ENCODE measurements at regions not wholly inside any gene's neighbourhood (a gene's known extent, or its start where the extent isn't known, plus 50 kb on each side); places are given as distances from the start of the nearest gene placed in this dataset.
"Not testable (repeated sequence)": the region's sequence is repeated elsewhere in the genome, so short reads cannot be mapped to it uniquely, and the experiment has no call there.

GRCh38 chr12:46667551-46667950 is 158.2 kb downstream of the SLC38A4 start:
- no peak for DNase-seq

GRCh38 chr12:46664761-46665287 is 161.0 kb downstream of the SLC38A4 start:
- no peak for DNase-seq

GRCh38 chr12:46663318-46663717 is 162.5 kb downstream of the SLC38A4 start:
- no peak for DNase-seq

GRCh38 chr12:46661110-46661845 is 164.5 kb downstream of the SLC38A4 start:
- DNase-seq: no peak

- DNase-seq: no peak
Observed at GRCh38 chr12:46660719-46661109, 165.1 kb downstream of the SLC38A4 start.

GRCh38 chr12:46660276-46660675 is 165.5 kb downstream of the SLC38A4 start:
- no peak for DNase-seq

- DNase-seq: no peak
Observed at GRCh38 chr12:46659824-46660223, 166.0 kb downstream of the SLC38A4 start.

GRCh38 chr12:46659032-46659650 is 166.7 kb downstream of the SLC38A4 start:
- DNase-seq: no peak

- DNase-seq: no peak
Observed at GRCh38 chr12:46657453-46658411, 168.1 kb downstream of the SLC38A4 start.

- not testable (repeated sequence) for DNase-seq
Observed at GRCh38 chr12:46655984-46656383, 169.8 kb downstream of the SLC38A4 start.

- no peak for DNase-seq
Observed at GRCh38 chr12:46653311-46653710, 172.5 kb downstream of the SLC38A4 start.

GRCh38 chr12:46652692-46653091 is 173.1 kb downstream of the SLC38A4 start:
- DNase-seq: no peak

GRCh38 chr12:46650688-46651087 is 175.1 kb downstream of the SLC38A4 start:
- DNase-seq: no peak

GRCh38 chr12:46649433-46649832 is 176.4 kb downstream of the SLC38A4 start:
- no peak for DNase-seq

GRCh38 chr12:46647034-46647433 is 178.8 kb downstream of the SLC38A4 start:
- DNase-seq: no peak

GRCh38 chr12:46641649-46642048 is 184.1 kb downstream of the SLC38A4 start:
- DNase-seq: not testable (repeated sequence)

GRCh38 chr12:46635818-46636217 is 190.0 kb downstream of the SLC38A4 start:
- no peak for DNase-seq

- DNase-seq: no peak
Observed at GRCh38 chr12:46629331-46630229, 196.2 kb downstream of the SLC38A4 start.

- no peak for DNase-seq
Observed at GRCh38 chr12:46628176-46628575, 197.6 kb downstream of the SLC38A4 start.

- DNase-seq: no peak
Observed at GRCh38 chr12:46627686-46628085, 198.1 kb downstream of the SLC38A4 start.

GRCh38 chr12:46619474-46619873 is 206.3 kb downstream of the SLC38A4 start:
- DNase-seq: not testable (repeated sequence)

- not testable (repeated sequence) for DNase-seq
Observed at GRCh38 chr12:46617737-46618136, 208.1 kb downstream of the SLC38A4 start.
